Stimulated activated CD4-positive, alpha-beta T cell treated with anti-CD3 and anti-CD28 coated beads, Interleukin-15, amount 100 ng/mL, for 48 hours (primary cell): ENCODE measurements at regions not wholly inside any gene's neighbourhood (a gene's known extent, or its start where the extent isn't known, plus 50 kb on each side); places are given as distances from the start of the nearest gene placed in this dataset.

Experiments
- DNase-seq, 2 donors: peaks; one replicate each; pipeline ENCODE4 v3.0.0-alpha.2; 2020; ENCODE audit warnings: low read depth in 2 of 2

DNA sequence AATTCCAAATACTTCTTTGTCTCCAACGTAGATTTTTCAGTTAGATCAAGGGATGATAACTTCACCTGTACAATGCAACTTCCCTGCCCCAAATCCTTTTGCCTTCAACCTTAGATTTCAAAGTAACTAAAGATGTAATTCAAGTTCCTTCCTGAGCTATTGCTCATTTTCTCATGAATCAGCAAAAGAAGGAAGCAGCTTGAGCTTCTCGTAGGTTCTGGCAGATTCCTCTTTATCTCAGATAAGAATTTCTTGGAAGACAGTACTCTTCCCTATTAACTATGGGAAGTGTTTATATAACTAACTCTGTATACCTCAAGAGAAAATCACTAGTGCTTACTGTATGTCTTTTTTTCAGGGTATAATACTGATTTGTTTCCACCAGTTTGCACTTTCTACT lies 203.8 kb downstream of the RASSF9 start:
- no peak for DNase-seq

GRCh38 chr12:85633491-85633890 lies 202.7 kb downstream of the RASSF9 start:
- DNase-seq, result no peak

DNA sequence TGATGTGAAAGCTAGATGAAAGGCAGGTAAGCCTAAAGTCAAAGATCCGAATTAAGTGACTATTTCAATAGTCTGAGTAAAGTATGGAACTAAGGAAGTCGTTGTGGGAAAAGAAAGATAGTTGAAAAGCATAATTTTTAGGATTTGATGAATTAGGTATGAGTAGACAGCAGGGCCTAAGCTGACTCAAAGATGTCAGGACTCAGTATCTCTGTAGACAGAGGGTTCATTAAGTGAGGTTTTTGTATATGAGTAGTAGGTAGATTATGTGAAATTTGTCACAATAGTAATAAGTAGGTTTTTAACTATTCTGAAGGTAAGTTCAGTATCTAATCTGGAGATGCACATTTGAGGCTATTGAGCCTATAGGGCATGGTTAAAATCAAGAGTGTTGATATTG lies 196.4 kb downstream of the RASSF9 start:
- no peak for DNase-seq

DNA sequence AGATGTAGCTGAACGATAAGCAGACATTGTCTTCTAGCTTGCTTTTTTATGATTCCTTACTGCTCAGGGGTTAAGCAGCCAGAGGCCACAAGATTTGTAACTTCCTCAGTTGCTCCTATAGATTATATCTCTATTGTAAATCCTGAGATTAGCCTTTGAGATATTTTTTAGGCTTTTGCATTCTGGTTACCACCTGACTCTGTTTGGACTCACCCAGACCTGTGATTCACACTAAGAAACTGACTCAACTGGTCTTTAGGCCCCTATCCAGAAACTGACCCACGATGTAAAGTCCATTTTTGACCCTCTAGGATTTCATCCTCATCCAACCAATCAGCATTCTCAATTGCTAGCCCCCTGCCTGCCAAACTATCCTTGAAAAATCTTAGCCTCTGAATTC lies 194.4 kb downstream of the RASSF9 start:
- DNase-seq, result no peak

GRCh38 chr12:85642288-85642687 lies 193.9 kb downstream of the RASSF9 start:
- no peak for DNase-seq

- no peak for DNase-seq
Observed at GRCh38 chr12:85642808-85643207, 193.4 kb downstream of the RASSF9 start.

- no peak for DNase-seq
Observed at GRCh38 chr12:85644508-85644907, 191.7 kb downstream of the RASSF9 start.

- no peak for DNase-seq
Observed at GRCh38 chr12:85653731-85654455, 182.3 kb downstream of the RASSF9 start.

DNA sequence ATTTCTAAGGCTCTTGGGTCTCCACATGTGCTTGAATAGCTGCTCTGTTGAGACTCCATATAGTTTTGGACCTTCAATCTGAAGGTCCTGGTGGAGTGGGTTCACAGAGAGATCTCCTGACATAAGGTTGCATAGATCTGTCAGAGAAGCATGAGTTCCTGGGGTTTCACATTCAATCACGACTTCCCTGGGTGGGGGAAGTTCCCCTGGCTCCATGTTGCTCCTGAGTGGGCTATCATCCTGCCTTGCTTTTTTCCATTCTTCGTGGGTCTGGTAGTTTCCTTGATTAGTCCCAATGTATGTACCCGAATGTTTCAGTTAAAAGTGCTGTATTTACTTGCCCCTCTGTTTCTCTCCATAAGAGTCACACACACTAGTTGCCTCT lies 181.8 kb downstream of the RASSF9 start:
- DNase-seq, result no peak

GRCh38 chr12:85656561-85656960 lies 179.6 kb downstream of the RASSF9 start:
- no peak for DNase-seq

DNA sequence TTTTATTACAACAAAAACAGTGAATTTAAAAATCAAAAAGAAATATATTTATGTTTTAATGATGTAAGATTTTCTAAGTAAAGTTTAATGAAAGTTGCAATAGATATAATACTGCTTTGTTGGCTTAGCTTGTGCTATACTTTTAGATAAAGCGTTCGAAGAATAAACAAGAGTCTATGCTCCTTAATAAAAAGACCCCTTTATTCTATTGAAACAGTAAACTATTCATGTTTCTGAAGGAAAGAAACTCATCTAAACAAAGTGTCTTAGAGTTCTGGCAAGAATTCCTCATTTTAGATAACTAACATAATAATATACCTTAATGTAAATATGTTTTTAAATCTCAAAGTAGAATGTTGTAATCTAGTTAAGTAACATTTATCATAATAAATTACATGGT lies 179.0 kb downstream of the RASSF9 start:
- no peak for DNase-seq

DNA sequence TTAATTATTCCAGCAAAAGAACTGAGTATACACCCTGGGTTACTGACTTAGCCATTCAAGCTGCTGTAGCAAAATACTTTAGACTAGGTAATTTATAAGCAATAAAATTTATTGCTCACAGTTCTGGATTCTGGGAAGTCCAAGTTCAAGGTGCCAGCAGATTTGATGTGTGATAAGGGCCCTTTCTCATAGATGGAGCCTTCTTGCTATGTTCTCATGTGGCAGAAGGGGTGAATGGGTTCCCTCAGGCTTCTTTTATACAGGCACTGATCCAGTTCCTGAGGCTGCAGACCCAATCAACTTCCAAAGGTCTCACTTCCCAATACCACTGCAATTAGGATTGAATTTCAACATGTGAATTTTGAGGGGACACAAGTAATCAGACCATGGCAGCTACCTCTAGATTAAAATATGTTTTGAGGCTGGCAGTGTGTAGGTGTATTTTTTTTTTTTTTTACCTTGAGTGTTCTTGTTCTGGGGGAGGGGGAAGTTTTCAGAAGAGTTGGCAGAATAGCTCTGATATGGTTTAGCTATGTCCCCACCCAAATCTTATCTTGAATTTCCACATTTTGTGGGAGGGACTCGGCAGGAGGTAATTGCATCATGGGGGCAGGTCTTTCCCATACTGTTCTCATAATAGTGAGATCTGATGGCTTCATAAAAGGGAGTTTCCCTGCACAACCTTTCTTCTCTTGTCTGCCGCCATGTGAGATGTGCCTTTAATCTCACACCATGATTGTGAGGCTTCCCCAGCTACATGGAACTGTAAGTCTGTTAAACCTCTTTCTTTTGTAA lies 178.2 kb downstream of the RASSF9 start:
- DNase-seq, result no peak

GRCh38 chr12:85659754-85660530 lies 176.3 kb downstream of the RASSF9 start:
- DNase-seq, result no peak

DNA sequence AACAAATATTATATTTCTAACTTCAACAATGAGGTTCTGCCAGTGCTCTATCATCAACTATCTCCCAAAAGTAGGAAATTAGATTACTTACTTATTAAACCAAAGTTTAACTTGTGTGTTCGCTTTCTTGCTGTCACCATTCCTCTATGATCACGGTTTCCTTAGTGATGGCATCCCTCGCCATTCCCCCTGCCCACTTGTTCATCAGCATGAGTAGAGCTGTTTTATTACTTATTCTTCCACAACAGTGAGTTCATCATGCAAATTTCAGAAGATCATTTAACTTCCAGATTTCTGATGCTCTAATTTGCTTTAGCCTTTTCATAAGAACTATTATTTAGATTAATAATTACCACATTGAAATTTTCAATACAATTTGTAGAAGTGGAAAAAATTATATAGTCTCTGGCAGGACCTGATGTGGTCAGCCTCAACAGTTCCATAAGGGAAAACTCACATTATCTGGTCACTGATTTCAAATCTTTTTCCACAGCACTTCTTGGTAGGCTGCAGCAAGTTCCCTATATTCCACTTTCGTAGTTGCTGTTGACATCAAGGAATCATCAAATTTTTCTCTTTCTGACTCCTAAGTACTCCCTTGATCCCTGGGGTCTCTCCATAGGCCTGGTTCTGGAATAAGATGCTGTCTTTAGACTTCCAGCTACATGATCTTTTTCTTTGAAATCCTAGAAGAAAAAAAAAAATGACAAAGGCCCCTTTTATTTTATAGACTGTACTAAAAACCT lies 174.6 kb downstream of the RASSF9 start:
- DNase-seq, result no peak

DNA sequence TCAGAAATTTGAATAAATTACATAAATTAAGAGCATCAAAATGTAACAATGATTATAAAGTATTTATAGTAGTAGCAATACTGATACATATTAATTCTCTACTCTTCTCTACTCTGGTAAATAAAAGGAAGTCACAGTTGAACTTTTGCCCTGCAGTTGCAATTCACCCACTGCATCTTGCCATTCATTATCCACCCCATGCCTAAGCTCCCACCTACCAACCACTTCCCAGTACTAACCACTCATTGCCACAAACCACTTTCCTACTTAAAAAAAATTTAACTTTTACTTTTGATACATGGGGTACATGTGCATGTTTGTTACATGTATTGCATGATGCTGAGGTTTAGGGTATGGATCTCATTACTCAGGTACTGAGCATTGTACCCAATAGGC lies 174.0 kb downstream of the RASSF9 start:
- no peak for DNase-seq

- DNase-seq, result no peak
Observed at GRCh38 chr12:85663631-85664030, 172.6 kb downstream of the RASSF9 start.

DNA sequence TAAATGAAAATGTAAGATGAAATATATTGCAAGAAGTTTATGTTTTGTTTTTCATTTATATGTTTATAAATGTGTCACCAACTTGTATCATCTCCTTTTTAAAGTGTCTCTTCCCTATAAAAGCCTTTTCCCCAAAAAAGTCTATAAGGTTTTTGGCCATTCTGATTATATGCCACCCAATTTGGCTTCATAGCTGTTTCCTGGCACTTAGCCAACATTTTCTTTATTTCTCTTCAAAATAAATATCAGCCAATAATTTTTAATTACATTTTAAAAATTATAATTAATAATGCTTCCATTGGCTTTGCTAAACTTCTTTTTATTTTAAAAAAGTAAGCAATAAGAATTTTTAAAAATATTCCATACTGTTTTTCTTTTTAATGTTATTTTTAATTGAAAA lies 171.8 kb downstream of the RASSF9 start:
- DNase-seq, result no peak

DNA sequence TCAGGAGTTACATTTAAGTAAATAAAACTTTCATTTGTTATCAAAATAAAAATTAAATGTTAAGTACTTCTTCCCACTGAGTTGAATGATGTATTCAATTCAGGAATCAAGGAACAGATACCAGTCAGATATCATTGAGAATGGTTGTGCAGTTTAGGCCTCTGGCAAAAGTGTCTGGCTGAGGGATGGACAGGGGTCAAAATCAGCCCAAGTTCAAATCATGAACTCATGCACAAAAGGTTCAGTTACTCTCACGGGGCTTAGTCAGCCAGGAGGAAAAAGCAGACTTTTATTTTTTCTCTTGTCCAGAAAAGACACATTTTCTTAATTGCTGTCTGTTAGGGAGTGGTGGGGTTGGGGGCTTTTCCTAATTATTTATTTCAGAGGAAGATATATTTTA lies 166.3 kb downstream of the RASSF9 start:
- no peak for DNase-seq

- no peak for DNase-seq
Observed at GRCh38 chr12:85672436-85672835, 163.8 kb downstream of the RASSF9 start.

- DNase-seq, result no peak
Observed at GRCh38 chr12:85673921-85674420, 162.2 kb downstream of the RASSF9 start.

GRCh38 chr12:85676816-85677749 lies 159.1 kb downstream of the RASSF9 start:
- DNase-seq, result no peak
